Activated naive CD4-positive, alpha-beta T cell treated with anti-CD3 and anti-CD28 coated beads for 36 hours (primary cell): ENCODE measurements at regions not wholly inside any gene's neighbourhood (a gene's known extent, or its start where the extent isn't known, plus 50 kb on each side); places are given as distances from the start of the nearest gene placed in this dataset.

Experiments used
- CTCF ChIA-PET: fragments of 350-600 bp; sonication (Branson Sonifier 250); formaldehyde crosslinking; loops from one replicate; lab custom pipeline; 2021; ENCODE audit warnings: antibody characterized with exemption; lab: Charles Lee
- DNase-seq: peaks from one replicate; pipeline ENCODE4 v3.0.0-alpha.2; 2020
- H3K27ac Mint-ChIP-seq: one replicate; pipeline ENCODE4 v1.8.0; 2021; ENCODE audit warnings: mild to moderate bottlenecking, mixed read lengths
- H3K27me3 Mint-ChIP-seq: one replicate; pipeline ENCODE4 v1.8.0; 2021; ENCODE audit warnings: low read depth, mixed read lengths
- H3K36me3 Mint-ChIP-seq: one replicate; pipeline ENCODE4 v1.8.0; 2021; ENCODE audit warnings: low read depth, mixed read lengths
- H3K4me1 Mint-ChIP-seq: one replicate; pipeline ENCODE4 v1.8.0; 2021; ENCODE audit warnings: low read depth, mixed read lengths
- H3K4me3 Mint-ChIP-seq: one replicate; pipeline ENCODE4 v1.8.0; 2021; ENCODE audit warnings: mild to moderate bottlenecking, moderate library complexity, mixed read lengths
- H3K9me3 Mint-ChIP-seq: one replicate; pipeline ENCODE4 v1.8.0; 2021; ENCODE audit warnings: mixed read lengths
- intact Hi-C: fragments of 100-400 bp; cut with micrococcal nuclease; formaldehyde crosslinking; loops from one replicate; pipeline ENCODE4 v1.15.1; 2023

DNA sequence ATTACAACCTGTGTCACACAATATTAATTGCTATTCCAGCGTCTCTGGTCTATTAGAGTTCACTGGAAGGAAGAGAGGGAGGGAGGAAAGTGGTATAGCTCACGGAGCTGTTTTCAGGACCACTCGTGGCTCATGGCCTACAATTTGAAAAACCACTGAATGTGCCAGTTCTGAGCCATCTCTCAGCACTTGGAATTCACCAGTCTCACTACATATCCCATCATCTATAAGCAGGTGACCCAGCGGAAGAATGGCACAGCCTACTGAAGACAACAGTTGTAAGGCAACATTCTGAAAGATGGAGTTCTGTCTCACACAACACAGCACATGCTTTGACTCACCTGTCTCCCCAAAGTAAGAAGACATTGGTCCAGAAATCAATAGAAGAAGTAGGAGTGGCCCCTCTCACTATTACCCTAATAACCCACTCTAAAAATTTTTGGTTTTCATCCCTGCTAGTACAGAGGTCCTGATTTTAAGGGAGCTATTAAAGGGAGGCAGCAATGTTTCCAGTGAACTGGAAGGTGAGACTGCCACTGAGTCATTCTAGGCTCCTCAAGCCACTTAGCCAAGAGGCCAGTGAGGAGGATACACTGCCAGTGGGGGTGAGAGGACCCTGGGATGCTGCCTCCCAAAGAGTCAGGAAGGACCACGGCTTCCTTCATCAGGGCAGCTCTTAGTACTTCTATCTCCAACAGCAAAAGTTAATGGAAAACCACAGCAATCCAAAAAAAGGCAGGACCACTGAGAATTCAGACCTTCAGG, 50.0 kb upstream of the DOCK9 start:
- H3K4me3 Mint-ChIP-seq = no peak overlapping the region
- intact Hi-C loops = loop anchor here (2.0 to 10.0 kb wide), 7 partner anchors 119 to 1053 kb away; partner anchors contain the start of genes GPR18 and UBAC2
- no peaks in the 10 kb centered on the region for H3K27me3 Mint-ChIP-seq
- DNase-seq = no peak
- H3K9me3 Mint-ChIP-seq = no peaks in the 10 kb centered on the region
- CTCF ChIA-PET = interaction anchor here (0.7 to 2.5 kb wide), 11 partner anchors 11 to 230 kb away, joined by 3 to 13 read pairs (median 9); partner anchors contain the start of gene GPR18
- H3K4me1 Mint-ChIP-seq = peaks cover 85% of the 10 kb centered on the region
- peak overlapping the region; percentile 74 for H3K27ac Mint-ChIP-seq
- no peaks in the 10 kb centered on the region for H3K36me3 Mint-ChIP-seq

DNA sequence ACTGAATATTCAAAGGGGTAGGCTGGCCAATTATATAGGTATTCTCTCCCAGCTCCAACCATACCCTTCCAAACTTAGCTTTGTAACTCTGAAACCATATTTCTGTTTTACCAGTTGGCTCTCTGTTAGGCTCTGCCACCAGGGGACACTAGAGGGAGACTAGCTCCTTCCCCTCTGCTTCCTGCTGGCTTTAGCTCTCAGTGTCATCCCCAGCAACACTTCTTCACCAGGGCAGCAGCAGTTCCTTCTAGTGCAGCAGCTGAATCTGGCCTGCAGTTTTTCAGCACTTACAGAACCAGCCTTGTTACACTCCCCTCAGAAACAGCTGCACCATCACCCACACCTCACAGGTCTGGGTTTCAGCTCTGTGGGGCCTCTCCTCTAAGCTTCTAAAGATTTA, 51.0 kb upstream of the DOCK9 start:
- no peaks in the 10 kb centered on the region for H3K9me3 Mint-ChIP-seq
- no peaks in the 10 kb centered on the region for H3K27me3 Mint-ChIP-seq
- DNase-seq = peak; percentile 75
- intact Hi-C loops = loop anchor here (5.0 to 10.0 kb wide), 3 partner anchors 188 to 1054 kb away; no protein-coding TSS in a partner anchor
- no peaks in the 10 kb centered on the region for H3K36me3 Mint-ChIP-seq
- peaks cover 82% of the 10 kb centered on the region for H3K4me1 Mint-ChIP-seq
- CTCF ChIA-PET = interaction anchor here (0.6 to 2.5 kb wide), 26 partner anchors 10 to 548 kb away, joined by 3 to 19 read pairs (median 4); partner anchors contain the start of genes DOCK9 and GPR18
- no peak overlapping the region for H3K4me3 Mint-ChIP-seq
- H3K27ac Mint-ChIP-seq = no peak overlapping the region

- Mint-ChIP-seq H3K27ac (peak overlapping the region; percentile 31), H3K9me3 (no peaks in the 10 kb centered on the region), H3K4me3 (no peak overlapping the region), H3K27me3 (no peaks in the 10 kb centered on the region), H3K4me1 (peaks cover 79% of the 10 kb centered on the region), H3K36me3 (no peaks in the 10 kb centered on the region)
- intact Hi-C loops = loop anchor here (5.0 to 10.0 kb wide), 3 partner anchors 188 to 1055 kb away; no protein-coding TSS in a partner anchor
- CTCF ChIA-PET = interaction anchor here (0.9 to 2.5 kb wide), 16 partner anchors 9 to 237 kb away, joined by 3 to 19 read pairs (median 6); partner anchors contain the start of gene DOCK9
- no peak for DNase-seq
These were observed 51.7 kb upstream of the DOCK9 start for GRCh38 chr13:99029576-99029975.

- H3K9me3 Mint-ChIP-seq = no peaks in the 10 kb centered on the region
- no peaks in the 10 kb centered on the region for H3K27me3 Mint-ChIP-seq
- no peak overlapping the region for H3K4me3 Mint-ChIP-seq
- peak overlapping the region; percentile 4 for H3K27ac Mint-ChIP-seq
- no peaks in the 10 kb centered on the region for H3K36me3 Mint-ChIP-seq
- H3K4me1 Mint-ChIP-seq = peaks cover 76% of the 10 kb centered on the region
- CTCF ChIA-PET = interaction anchor here (1.5 to 2.5 kb wide), 3 partner anchors 13 to 236 kb away, joined by 3 to 19 read pairs (median 13); no protein-coding TSS in a partner anchor
- intact Hi-C loops = no loop called here
- no peak for DNase-seq
These were observed 52.5 kb upstream of the DOCK9 start for GRCh38 chr13:99030326-99030725.

DNA sequence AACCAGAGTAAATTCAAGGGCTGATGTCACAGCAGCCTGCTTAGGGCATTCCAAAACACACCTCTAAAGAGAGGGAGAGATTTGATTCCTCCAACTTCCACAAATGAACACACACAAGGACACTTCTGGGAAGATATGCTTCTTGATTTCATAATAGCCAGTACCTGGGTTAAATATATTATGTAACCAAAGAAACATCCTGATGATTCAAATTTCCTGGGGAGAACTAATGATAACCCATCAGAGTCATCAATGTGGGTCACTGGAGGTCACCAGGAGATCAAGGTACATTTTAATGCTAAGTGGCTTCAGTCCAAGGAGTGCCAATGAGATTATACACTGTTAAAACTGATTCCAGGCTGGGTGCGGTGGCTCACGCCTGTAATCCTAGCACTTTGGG, 54.0 kb upstream of the DOCK9 start:
- CTCF ChIA-PET = interaction anchor here (0.7 to 2.6 kb wide), 3 partner anchors 24 to 201 kb away, joined by 3 to 14 read pairs (median 3); no protein-coding TSS in a partner anchor
- intact Hi-C loops = no loop called here
- no peaks in the 10 kb centered on the region for H3K27me3 Mint-ChIP-seq

GRCh38 chr13:99033814-99034213, 56.0 kb upstream of the DOCK9 start:
- no peak for DNase-seq
- intact Hi-C loops = loop anchor here (1.0 kb wide), 3 partner anchors 165 to 361 kb away; no protein-coding TSS in a partner anchor
- Mint-ChIP-seq H3K4me3 (no peak overlapping the region), H3K36me3 (no peaks in the 10 kb centered on the region), H3K27me3 (no peaks in the 10 kb centered on the region), H3K9me3 (no peaks in the 10 kb centered on the region), H3K4me1 (peaks cover 45% of the 10 kb centered on the region), H3K27ac (no peak overlapping the region)
- CTCF ChIA-PET = interaction anchor here (0.5 to 1.9 kb wide), 26 partner anchors 11 to 421 kb away, joined by 3 to 27 read pairs (median 3); no protein-coding TSS in a partner anchor

More for the DNA sequence above, 54.0 kb upstream of the DOCK9 start:
- no peaks in the 10 kb centered on the region for H3K36me3 Mint-ChIP-seq
- no peaks in the 10 kb centered on the region for H3K9me3 Mint-ChIP-seq
- no peak overlapping the region for H3K27ac Mint-ChIP-seq
- no peak overlapping the region for H3K4me3 Mint-ChIP-seq
- no peak for DNase-seq
- H3K4me1 Mint-ChIP-seq = peaks cover 61% of the 10 kb centered on the region

DNA sequence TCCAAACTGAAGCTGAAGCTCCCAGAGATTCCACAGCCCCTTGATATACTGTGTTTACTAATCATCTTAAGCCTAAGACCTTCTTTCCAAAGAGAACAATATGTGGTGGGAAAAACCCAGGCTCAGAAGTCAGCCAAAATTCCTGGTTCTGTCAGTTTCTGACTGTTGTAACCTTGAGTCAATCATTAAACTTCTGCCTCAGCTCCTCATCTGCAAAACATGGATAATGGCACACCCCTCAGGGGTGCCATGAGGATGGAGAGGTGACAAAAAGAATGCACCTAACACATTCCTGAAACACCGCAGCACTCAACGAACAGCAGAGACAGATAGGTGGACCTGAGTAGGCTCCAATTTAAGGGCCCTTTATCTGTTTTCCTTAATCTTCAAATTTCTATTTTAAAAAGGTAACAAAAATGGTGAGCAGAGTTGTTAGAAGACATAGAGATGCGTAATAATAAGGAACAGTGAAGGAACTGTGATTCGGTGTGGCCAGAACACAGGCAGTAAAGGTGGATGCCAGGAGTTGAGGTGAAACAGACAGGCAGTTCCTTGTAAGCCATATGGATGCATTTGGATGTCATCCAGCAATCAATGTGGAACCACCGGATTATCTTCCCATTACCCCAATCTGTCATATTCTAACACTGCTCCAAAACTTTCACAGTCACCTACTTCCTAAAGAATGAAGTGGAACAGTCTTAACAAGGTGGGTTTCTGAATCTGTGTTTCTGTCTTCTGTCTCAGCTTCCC, 56.6 kb upstream of the DOCK9 start:
- H3K36me3 Mint-ChIP-seq = no peaks in the 10 kb centered on the region
- CTCF ChIA-PET = interaction anchor here (0.5 to 1.9 kb wide), 27 partner anchors 10 to 422 kb away, joined by 3 to 27 read pairs (median 3); no protein-coding TSS in a partner anchor
- no peak overlapping the region for H3K27ac Mint-ChIP-seq
- no peak overlapping the region for H3K4me3 Mint-ChIP-seq
- intact Hi-C loops = loop anchor here (1.0 kb wide), 2 partner anchors 165 to 361 kb away; no protein-coding TSS in a partner anchor
- H3K9me3 Mint-ChIP-seq = no peaks in the 10 kb centered on the region
- H3K27me3 Mint-ChIP-seq = no peaks in the 10 kb centered on the region
- DNase-seq = no peak
- peaks cover 46% of the 10 kb centered on the region for H3K4me1 Mint-ChIP-seq

- no peak overlapping the region for H3K4me3 Mint-ChIP-seq
- H3K36me3 Mint-ChIP-seq = peaks cover 2% of the 10 kb centered on the region
- no peaks in the 10 kb centered on the region for H3K9me3 Mint-ChIP-seq
- no peak for DNase-seq
- H3K27ac Mint-ChIP-seq = no peak overlapping the region
- peaks cover 44% of the 10 kb centered on the region for H3K4me1 Mint-ChIP-seq
- H3K27me3 Mint-ChIP-seq = no peaks in the 10 kb centered on the region
- intact Hi-C loops = no loop called here
- CTCF ChIA-PET = no interaction called here
These were observed 57.9 kb upstream of the DOCK9 start for GRCh38 chr13:99035715-99036114.

DNA sequence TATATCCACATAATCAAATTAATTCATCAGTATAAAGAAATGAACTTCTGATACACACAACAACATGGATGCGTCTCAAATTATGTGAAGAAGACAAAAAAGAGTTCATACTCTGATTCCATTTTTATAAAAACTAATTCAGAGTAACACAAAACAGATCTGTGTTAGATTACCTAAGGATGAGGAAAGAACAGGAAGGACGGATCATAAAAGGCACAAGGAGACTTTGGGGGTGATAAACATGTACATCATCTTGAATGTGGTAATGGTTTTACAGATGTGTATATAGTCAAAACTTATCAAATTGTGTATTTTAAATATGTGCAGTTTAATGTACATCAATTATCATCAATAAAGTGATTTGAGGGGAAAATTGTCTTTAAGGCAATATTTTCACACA, 59.9 kb upstream of the DOCK9 start:
- Mint-ChIP-seq H3K27me3 (no peaks in the 10 kb centered on the region), H3K9me3 (no peaks in the 10 kb centered on the region), H3K4me3 (no peak overlapping the region), H3K27ac (no peak overlapping the region), H3K36me3 (peaks cover 2% of the 10 kb centered on the region), H3K4me1 (peaks cover 54% of the 10 kb centered on the region)
- intact Hi-C loops = no loop called here
- no peak for DNase-seq
- CTCF ChIA-PET = interaction anchor here (0.9 to 1.7 kb wide), 4 partner anchors 9 to 399 kb away, joined by 3 to 10 read pairs (median 3); no protein-coding TSS in a partner anchor

DNA sequence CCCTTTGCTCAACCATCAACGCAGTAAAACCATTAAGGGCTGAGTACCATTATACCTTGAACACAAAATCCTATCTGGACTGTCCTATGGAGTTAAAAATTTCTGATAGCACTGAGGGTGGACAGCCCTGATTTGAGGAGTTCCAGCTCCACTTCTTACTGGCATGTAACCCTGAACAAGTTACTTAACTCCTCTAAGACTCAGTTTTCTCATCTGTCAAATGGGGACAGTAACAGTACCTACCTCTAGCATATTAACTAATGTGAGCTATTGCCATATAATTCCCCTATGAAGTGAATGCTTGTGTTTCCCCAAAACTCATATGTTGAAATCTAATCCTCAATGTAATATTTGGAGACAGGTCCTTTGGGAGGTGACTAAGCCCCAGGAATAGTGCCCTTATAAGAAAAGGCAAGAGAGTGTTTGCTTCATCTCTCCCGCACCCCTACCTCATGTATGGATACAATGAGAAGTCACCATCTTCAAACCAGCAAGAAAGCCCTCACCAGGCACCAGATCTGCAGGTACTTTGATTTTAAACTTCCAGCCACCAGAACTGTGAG, 61.9 kb upstream of the DOCK9 start:
- Mint-ChIP-seq H3K9me3 (no peaks in the 10 kb centered on the region), H3K27me3 (no peaks in the 10 kb centered on the region), H3K36me3 (peaks cover 2% of the 10 kb centered on the region), H3K27ac (no peak overlapping the region), H3K4me1 (peaks cover 62% of the 10 kb centered on the region), H3K4me3 (no peak overlapping the region)
- no peak for DNase-seq
- intact Hi-C loops = no loop called here
- CTCF ChIA-PET = no interaction called here

- no peak for DNase-seq
- Mint-ChIP-seq H3K4me3 (no peak overlapping the region), H3K36me3 (peaks cover 2% of the 10 kb centered on the region), H3K4me1 (peaks cover 68% of the 10 kb centered on the region), H3K27me3 (no peaks in the 10 kb centered on the region), H3K9me3 (no peaks in the 10 kb centered on the region), H3K27ac (no peak overlapping the region)
- CTCF ChIA-PET = interaction anchor here (0.7 to 0.8 kb wide), 2 partner anchors 12 to 218 kb away, joined by 3 to 4 read pairs; partner anchors contain the start of gene GPR18
- intact Hi-C loops = no loop called here
These were observed 62.8 kb upstream of the DOCK9 start for GRCh38 chr13:99040536-99041131.
